HG02885 (cell line): ENCODE measurements at regions not wholly inside any gene's neighbourhood (a gene's known extent, or its start where the extent isn't known, plus 50 kb on each side); places are given as distances from the start of the nearest gene placed in this dataset.
"Not testable (repeated sequence)": the region's sequence is repeated elsewhere in the genome, so short reads cannot be mapped to it uniquely, and the experiment has no call there.

ENCODE experiments used
- ATAC-seq: cut with Tn5 transposase; IDR thresholded peaks from one replicate; pipeline ENCODE4 v1.9.1; 2021; ENCODE audit warnings: mild to moderate bottlenecking; ENCODE audit not compliant: unreplicated experiment, poor library complexity

GRCh38 chr18:71324356-71324755 is 1035.5 kb downstream of the SOCS6 start:
- ATAC-seq: no peak

- no peak for ATAC-seq
Observed at GRCh38 chr18:71322201-71322600, 1033.4 kb downstream of the SOCS6 start.

GRCh38 chr18:71321319-71321718 is 1032.5 kb downstream of the SOCS6 start:
- no peak for ATAC-seq

- no peak for ATAC-seq
Observed at GRCh38 chr18:71304856-71305255, 1016.0 kb downstream of the SOCS6 start.

GRCh38 chr18:71303743-71304142 is 1014.9 kb downstream of the SOCS6 start:
- not testable (repeated sequence) for ATAC-seq

- no peak for ATAC-seq
Observed at GRCh38 chr18:71301596-71301995, 1012.8 kb downstream of the SOCS6 start.

GRCh38 chr18:71294201-71294600 is 1005.4 kb downstream of the SOCS6 start:
- ATAC-seq: not testable (repeated sequence)

- ATAC-seq: no peak
Observed at GRCh38 chr18:71293322-71293721, 1004.5 kb downstream of the SOCS6 start.

GRCh38 chr18:71287268-71287667 is 998.4 kb downstream of the SOCS6 start:
- ATAC-seq: no peak

GRCh38 chr18:71252351-71252865 is 963.6 kb downstream of the SOCS6 start:
- ATAC-seq: no peak

- no peak for ATAC-seq
Observed at GRCh38 chr18:71250191-71250590, 961.3 kb downstream of the SOCS6 start.

GRCh38 chr18:71249791-71250190 is 960.9 kb downstream of the SOCS6 start:
- ATAC-seq: no peak

- ATAC-seq: no peak
Observed at GRCh38 chr18:71242981-71243380, 954.1 kb downstream of the SOCS6 start.

GRCh38 chr18:71238974-71239624 is 950.3 kb downstream of the SOCS6 start:
- ATAC-seq: no peak

GRCh38 chr18:71237641-71238040 is 948.8 kb downstream of the SOCS6 start:
- no peak for ATAC-seq

- ATAC-seq: no peak
Observed at GRCh38 chr18:71233177-71233576, 944.3 kb downstream of the SOCS6 start.

GRCh38 chr18:71223486-71223885 is 934.6 kb downstream of the SOCS6 start:
- ATAC-seq: no peak

GRCh38 chr18:71221405-71221804 is 932.6 kb downstream of the SOCS6 start:
- no peak for ATAC-seq

GRCh38 chr18:71212739-71213138 is 923.9 kb downstream of the SOCS6 start:
- ATAC-seq: not testable (repeated sequence)

- no peak for ATAC-seq
Observed at GRCh38 chr18:71212222-71212621, 923.4 kb downstream of the SOCS6 start.

- ATAC-seq: no peak
Observed at GRCh38 chr18:71209944-71210343, 921.1 kb downstream of the SOCS6 start.

GRCh38 chr18:71194438-71194837 is 905.6 kb downstream of the SOCS6 start:
- ATAC-seq: no peak
